Astrocyte of the cerebellum (primary cell): ENCODE measurements at regions not wholly inside any gene's neighbourhood (a gene's known extent, or its start where the extent isn't known, plus 50 kb on each side); places are given as distances from the start of the nearest gene placed in this dataset.

ENCODE experiments used
- DNase-seq: peaks from one replicate; pipeline ENCODE4 v3.0.0-alpha.2; 2011; ENCODE audit warnings: low read depth
- H3K4me3 ChIP-seq: 2 replicates; pipeline ENCODE4 v1.5.1; 2011; ENCODE audit warnings: mild to moderate bottlenecking, low read depth, low read length, moderate library complexity
- CTCF ChIP-seq: IDR thresholded peaks from 2 replicates; pipeline ENCODE4 v1.5.1; 2012; ENCODE audit warnings: low read length, low read depth, moderate library complexity, mild to moderate bottlenecking; ENCODE audit errors: missing control alignments
- in situ Hi-C: cut with HindIII; loops from 2 replicates; pipeline ENCODE4 v1.10.0; 2017; ENCODE audit warnings: low sequenced_read_pairs

GRCh38 chr14:100955201-100955600, 51.7 kb upstream of the RTL1 start:
- DNase-seq, result peak; percentile 5
- in situ Hi-C loops, result no loop called here
- no peak overlapping the region for H3K4me3 ChIP-seq
- TF ChIP-seq CTCF, result no peak

DNA sequence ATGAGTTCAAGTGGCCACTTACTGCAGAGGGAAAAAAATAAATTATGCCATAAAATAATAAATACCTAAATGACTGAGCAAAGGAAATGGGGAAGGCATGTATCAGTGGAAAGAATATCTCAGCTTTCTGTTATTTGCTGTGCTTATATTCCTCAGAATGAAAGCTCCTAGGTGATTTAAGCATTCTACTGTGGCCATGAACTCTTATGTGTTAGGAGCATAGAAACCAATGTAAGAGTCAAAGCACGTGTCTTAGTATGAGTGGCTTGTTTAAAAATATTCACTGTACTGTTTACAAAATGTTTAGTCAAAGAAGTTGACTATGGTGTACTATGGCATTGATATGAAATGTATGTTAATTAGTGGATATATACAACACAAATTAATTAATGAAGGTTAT, 59.0 kb upstream of the RTL1 start:
- in situ Hi-C loops, result no loop called here
- DNase-seq, result no peak
- H3K4me3 ChIP-seq, result no peak overlapping the region
- no peak for TF ChIP-seq CTCF

GRCh38 chr14:100965296-100965695, 61.8 kb upstream of the RTL1 start:
- in situ Hi-C loops, result no loop called here
- no peak for TF ChIP-seq CTCF
- H3K4me3 ChIP-seq, result no peak overlapping the region
- no peak for DNase-seq

- no peak for DNase-seq
- no peak overlapping the region for H3K4me3 ChIP-seq
- no peak for TF ChIP-seq CTCF
- in situ Hi-C loops, result no loop called here
These were observed 63.7 kb upstream of the RTL1 start for GRCh38 chr14:100967178-100967577.

- no peak overlapping the region for H3K4me3 ChIP-seq
- in situ Hi-C loops, result no loop called here
- TF ChIP-seq CTCF, result no peak
- DNase-seq, result no peak
These were observed 64.4 kb upstream of the RTL1 start for GRCh38 chr14:100967930-100968329.

GRCh38 chr14:100972118-100972897, 68.8 kb upstream of the RTL1 start:
- DNase-seq, result no peak
- no peak for TF ChIP-seq CTCF
- in situ Hi-C loops, result no loop called here
- H3K4me3 ChIP-seq, result no peak overlapping the region
